A549 (cell line): ENCODE measurements at regions not wholly inside any gene's neighbourhood (a gene's known extent, or its start where the extent isn't known, plus 50 kb on each side); places are given as distances from the start of the nearest gene placed in this dataset.

ENCODE experiments used
- ATAC-seq, 2 experiments: fragments of 200-7000 bp in 1 of 2; fragments of >200 bp in 1 of 2; cut with Nextera tagmentation in 1 of 2; cut with Tn5 transposase in 1 of 2; 3 replicates each; pipeline versions ENCODE4 v1.8.0 to v1.9.1; 2018 to 2020; ENCODE audit warnings: mild to moderate bottlenecking in 1 of 2, moderate library complexity in 1 of 2
- CTCF ChIA-PET: fragments of 300-600 bp; sonication (Branson Sonifier 250); formaldehyde crosslinking; extraction: SDS; loops from one replicate; lab custom pipeline; 2021; ENCODE audit warnings: antibody characterized with exemption, inconsistent platforms; lab: Yijun Ruan, JAX
- POLR2A ChIA-PET: fragments of 350-600 bp; formaldehyde crosslinking; extraction: SDS; loops from one replicate; lab custom pipeline; 2021; ENCODE audit warnings: antibody characterized with exemption, inconsistent platforms; lab: Yijun Ruan, JAX
- DNase-seq, 2 experiments: peaks; one replicate each; pipeline versions ENCODE4 v3.0.0 to v3.0.0-alpha.2; 2011 to 2016; ENCODE audit warnings: low read depth in 1 of 2, low spot score in 1 of 2
- FAIRE-seq: peaks from 2 replicates; lab custom pipeline; 2011; peaks lifted over from hg19 to GRCh38; lab: Jason Lieb, UNC
- H3K27ac ChIP-seq, 2 experiments: fragments of >200 bp; sonication (Bioruptor Twin); formaldehyde crosslinking; 3 replicates each; pipeline ENCODE4 v1.5.1; 2016 to 2017
- H3K4me1 ChIP-seq: fragments of >200 bp; sonication (Bioruptor Twin); formaldehyde crosslinking; 3 replicates; pipeline ENCODE4 v1.6.1; 2016
- H3K4me2 ChIP-seq: fragments of >200 bp; sonication (Bioruptor Twin); formaldehyde crosslinking; 3 replicates; pipeline ENCODE4 v1.6.1; 2016
- H3K4me3 ChIP-seq: fragments of >200 bp; sonication (Bioruptor Twin); formaldehyde crosslinking; 3 replicates; pipeline ENCODE4 v1.5.1; 2016
- H3K9me3 ChIP-seq: fragments of >200 bp; sonication (Bioruptor Twin); formaldehyde crosslinking; 3 replicates; pipeline ENCODE4 v1.6.1; 2016
- BHLHE40 ChIP-seq: IDR thresholded peaks from 2 replicates; pipeline ENCODE4 v1.6.1; 2012; ENCODE audit warnings: low read depth, low read length, inconsistent platforms
- CBX8 ChIP-seq: fragments of 200-600 bp; sonication (generic); IDR thresholded peaks from 2 replicates; pipeline ENCODE4 v1.6.1; 2016
- CEBPB ChIP-seq, 2 experiments: fragments of >200 bp in 1 of 2; sonication (Bioruptor Twin) in 1 of 2; formaldehyde crosslinking in 1 of 2; IDR thresholded peaks; 2 replicates each; pipeline ENCODE4 v1.6.1; 2012 to 2016
- E2F6 ChIP-seq: IDR thresholded peaks from 2 replicates; pipeline ENCODE4 v1.6.1; 2012; ENCODE audit warnings: low read depth, borderline replicate concordance
- EHF ChIP-seq: fragments of 250-450 bp; sonication (Bioruptor Pico); IDR thresholded peaks from 2 replicates; pipeline ENCODE4 v1.5.0; 2020; ENCODE audit warnings: mild to moderate bottlenecking
- ELK1 ChIP-seq: fragments of 150-350 bp; IDR thresholded peaks from 2 replicates; pipeline ENCODE4 v1.6.1; 2014; ENCODE audit warnings: low read depth, mild to moderate bottlenecking, low read length
- EP300 ChIP-seq, 2 experiments: fragments of >200 bp; sonication (Bioruptor Twin); formaldehyde crosslinking; IDR thresholded peaks; 2 replicates in 1 of 2; 3 replicates in 1 of 2; pipeline ENCODE4 v1.6.1; 2016 to 2017
- FOSB ChIP-seq: fragments of 250-450 bp; sonication (Bioruptor Pico); IDR thresholded peaks from 2 replicates; pipeline ENCODE4 v1.5.0; 2020; ENCODE audit warnings: mild to moderate bottlenecking, moderate library complexity
- GATA3 ChIP-seq: IDR thresholded peaks from 2 replicates; pipeline ENCODE4 v1.6.1; 2012; ENCODE audit warnings: borderline replicate concordance
- HEYL ChIP-seq: fragments of 250-450 bp; sonication (Bioruptor Pico); IDR thresholded peaks from 2 replicates; pipeline ENCODE4 v1.8.0; 2021; ENCODE audit warnings: mild to moderate bottlenecking, moderate library complexity
- JUN ChIP-seq, 2 experiments: fragments of >200 bp; sonication (Bioruptor Twin); formaldehyde crosslinking; IDR thresholded peaks; 2 replicates in 1 of 2; 3 replicates in 1 of 2; pipeline ENCODE4 v1.6.1; 2016 to 2017
- JUNB ChIP-seq: fragments of >200 bp; sonication (Bioruptor Twin); formaldehyde crosslinking; IDR thresholded peaks from 2 replicates; pipeline ENCODE4 v1.6.1; 2016
- KDM5A ChIP-seq: fragments of 200-600 bp; sonication (generic); IDR thresholded peaks from 2 replicates; pipeline ENCODE4 v1.6.1; 2016; ENCODE audit warnings: antibody characterized with exemption, mild to moderate bottlenecking
- MAFK ChIP-seq: fragments of 450-650 bp; IDR thresholded peaks from 2 replicates; pipeline ENCODE4 v1.6.1; 2014; ENCODE audit not compliant: partially characterized antibody
- MAZ ChIP-seq: fragments of 150-350 bp; IDR thresholded peaks from 2 replicates; pipeline ENCODE4 v1.6.1; 2014; ENCODE audit warnings: antibody characterized with exemption, low read depth, low read length, borderline replicate concordance
- NPAS2 ChIP-seq: fragments of 250-450 bp; sonication (Bioruptor Pico); IDR thresholded peaks from 2 replicates; pipeline ENCODE4 v1.8.0; 2022; ENCODE audit warnings: mild to moderate bottlenecking, moderate library complexity, borderline replicate concordance
- PHF8 ChIP-seq: fragments of 200-600 bp; sonication (generic); IDR thresholded peaks from 2 replicates; pipeline ENCODE4 v1.6.1; 2016; ENCODE audit warnings: low read depth, mild to moderate bottlenecking, antibody characterized with exemption, moderate library complexity, borderline replicate concordance
- POLR2A ChIP-seq: IDR thresholded peaks from 2 replicates; pipeline ENCODE4 v1.6.1; 2012; ENCODE audit warnings: mild to moderate bottlenecking, low read length
- RAD21 ChIP-seq, 2 experiments: fragments of >200 bp in 1 of 2; sonication (Bioruptor Twin) in 1 of 2; formaldehyde crosslinking in 1 of 2; IDR thresholded peaks in 1 of 2; conservative IDR thresholded peaks in 1 of 2; 2 replicates in 1 of 2; 3 replicates in 1 of 2; pipeline ENCODE4 v1.6.1; 2012 to 2018; ENCODE audit warnings: inconsistent platforms in 1 of 2
- RARB ChIP-seq: fragments of 250-450 bp; sonication (Bioruptor Pico); IDR thresholded peaks from 2 replicates; pipeline ENCODE4 v1.8.0; 2021; ENCODE audit warnings: mild to moderate bottlenecking, moderate library complexity
- RCOR1 ChIP-seq: fragments of 150-350 bp; IDR thresholded peaks from 2 replicates; pipeline ENCODE4 v1.6.1; 2014; ENCODE audit warnings: antibody characterized with exemption, low read length, low read depth
- SMC3 ChIP-seq: fragments of >200 bp; sonication (Bioruptor Twin); formaldehyde crosslinking; IDR thresholded peaks from 3 replicates; pipeline ENCODE4 v1.6.1; 2018; ENCODE audit warnings: inconsistent platforms
- TFCP2L1 ChIP-seq: fragments of 250-450 bp; sonication (Bioruptor Pico); IDR thresholded peaks from 2 replicates; pipeline ENCODE4 v1.5.0; 2021; ENCODE audit warnings: mild to moderate bottlenecking
- USF2 ChIP-seq: fragments of 450-650 bp; IDR thresholded peaks from 2 replicates; pipeline ENCODE4 v1.6.1; 2014; ENCODE audit warnings: antibody characterized with exemption
- ZFP36 ChIP-seq: fragments of 450-650 bp; IDR thresholded peaks from 2 replicates; pipeline ENCODE4 v1.6.1; 2014; ENCODE audit warnings: borderline replicate concordance; ENCODE audit not compliant: partially characterized antibody
- ZSCAN20 ChIP-seq: fragments of 250-450 bp; sonication (Bioruptor Pico); IDR thresholded peaks from 2 replicates; pipeline ENCODE4 v1.8.0; 2022; ENCODE audit warnings: mild to moderate bottlenecking, moderate library complexity
- WGBS: methylation state at CpG from one replicate; pipeline ENCODE4 v1.1.6; 2017; ENCODE audit errors: missing lambda C conversion rate; 5-methylcytosine and 5-hydroxymethylcytosine counted together
- TF ChIP-seq, protein P1 (sequence below): fragments of >200 bp; sonication (Bioruptor Twin); formaldehyde crosslinking; IDR thresholded peaks from 2 replicates; pipeline ENCODE4 v1.6.1; 2016
- TF ChIP-seq, protein P2 (sequence below): fragments of >200 bp; sonication (Bioruptor Twin); formaldehyde crosslinking; IDR thresholded peaks from 3 replicates; pipeline ENCODE4 v1.6.1; 2016
- TF ChIP-seq, protein P3 (sequence below): IDR thresholded peaks from 2 replicates; pipeline ENCODE4 v1.6.1; 2012
- TF ChIP-seq, protein P4 (sequence below): IDR thresholded peaks from 2 replicates; pipeline ENCODE4 v1.6.1; 2012

GRCh38 chr2:206379266-206379665 lies 64.1 kb upstream of the ADAM23 start:
- Histone ChIP-seq H3K27ac (no peak overlapping the region), H3K4me2 (no peak overlapping the region), H3K9me3 (peaks cover 19% of the 10 kb centered on the region), H3K4me1 (no peaks in the 10 kb centered on the region), H3K4me3 (no peak overlapping the region)
- ATAC-seq = no peak
- WGBS = 4% methylated on average over 1 of the region's 1 CpG
- TF ChIP-seq, protein P1, sequence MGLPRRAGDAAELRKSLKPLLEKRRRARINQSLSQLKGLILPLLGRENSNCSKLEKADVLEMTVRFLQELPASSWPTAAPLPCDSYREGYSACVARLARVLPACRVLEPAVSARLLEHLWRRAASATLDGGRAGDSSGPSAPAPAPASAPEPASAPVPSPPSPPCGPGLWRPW = no peak
- TF ChIP-seq RARB (no peak), ZSCAN20 (CRISPR knock-in tag) (no peak), PHF8 (no peak), EHF (CRISPR knock-in tag) (no peak), SMC3 (no peak)
- no peak for FAIRE-seq
- CTCF ChIA-PET = no interaction called here
- DNase-seq = no peak
- POLR2A ChIA-PET = no interaction called here

DNA sequence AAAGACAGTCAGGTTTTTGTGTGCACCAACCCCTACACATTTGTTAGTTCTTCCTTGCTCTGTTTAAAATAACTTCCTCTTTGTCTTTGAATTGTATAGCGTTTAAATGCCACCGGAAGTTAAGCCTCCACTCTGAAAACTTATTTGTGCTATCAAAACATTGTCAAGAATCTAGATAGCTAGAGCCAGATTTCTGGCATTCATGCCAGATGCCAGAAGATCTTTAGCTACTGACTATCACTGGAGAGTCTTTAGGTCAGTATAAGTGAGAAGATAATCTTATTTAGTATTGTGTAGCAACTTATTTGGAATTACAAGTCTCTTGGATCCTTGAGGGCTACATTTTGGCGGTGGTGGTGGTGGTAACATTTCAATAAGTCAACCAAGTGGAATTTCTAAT lies 63.4 kb upstream of the ADAM23 start:
- Histone ChIP-seq H3K27ac (no peak overlapping the region), H3K4me3 (no peak overlapping the region), H3K4me1 (no peaks in the 10 kb centered on the region), H3K9me3 (peaks cover 23% of the 10 kb centered on the region), H3K4me2 (no peak overlapping the region)
- FAIRE-seq (no peak), ATAC-seq (no peak), DNase-seq (no peak)
- POLR2A ChIA-PET = no interaction called here
- CTCF ChIA-PET = no interaction called here
- no peak for TF ChIP-seq GATA3
- TF ChIP-seq JUNB = no peak
- no peak for TF ChIP-seq RARB
- TF ChIP-seq CEBPB (IDR thresholded peaks at IDR 0.05) = no peak
- no peak for TF ChIP-seq USF2
- no peak for TF ChIP-seq JUN (IDR thresholded peaks at IDR 0.05)
- 5% methylated on average over 3 of the region's 3 CpGs for WGBS

DNA sequence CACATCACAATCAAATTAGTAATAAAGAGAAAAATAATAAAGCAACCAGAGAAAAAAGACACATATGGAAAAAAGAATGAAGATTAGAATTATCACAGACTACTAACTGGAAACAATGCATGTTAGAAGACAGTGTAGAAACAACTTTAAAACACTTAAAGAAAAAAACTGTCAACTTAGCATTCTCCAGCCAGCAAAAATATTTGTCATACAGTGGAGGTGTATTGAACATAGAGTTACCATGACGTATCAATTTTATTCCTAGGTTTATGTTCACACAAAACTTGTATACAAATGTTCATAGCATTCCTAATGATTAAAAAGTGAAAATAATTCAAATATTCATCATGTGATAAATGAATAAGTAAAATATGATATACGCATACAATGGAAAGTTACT lies 61.5 kb upstream of the ADAM23 start:
- DNase-seq (no peak), FAIRE-seq (no peak), ATAC-seq (no peak)
- 44% methylated on average over 2 of the region's 2 CpGs for WGBS
- ChIA-PET CTCF (no interaction called here), POLR2A (no interaction called here)
- Histone ChIP-seq H3K9me3 (peaks cover 20% of the 10 kb centered on the region), H3K4me2 (no peak overlapping the region), H3K27ac (no peak overlapping the region), H3K4me3 (no peak overlapping the region), H3K4me1 (no peaks in the 10 kb centered on the region)
- no peak for TF ChIP-seq E2F6
- TF ChIP-seq CBX8 = no peak
- TF ChIP-seq RCOR1 = no peak
- TF ChIP-seq BHLHE40 = no peak
- peak; percentile 72 for TF ChIP-seq MAFK

- CTCF ChIA-PET = no interaction called here
- TF ChIP-seq POLR2A (no peak), HEYL (CRISPR knock-in tag) (no peak), TFCP2L1 (CRISPR knock-in tag) (no peak), RAD21 (conservative IDR thresholded peaks at IDR 0.05 in 1 of 2, IDR thresholded peaks at IDR 0.05 in 1 of 2) (no peak), ZFP36 (no peak), KDM5A (no peak), FOSB (CRISPR knock-in tag) (no peak), EP300 (IDR thresholded peaks at IDR 0.05) (no peak), EHF (CRISPR knock-in tag) (no peak), MAZ (no peak), NPAS2 (CRISPR knock-in tag) (no peak), ELK1 (no peak)
- TF ChIP-seq, protein P2, sequence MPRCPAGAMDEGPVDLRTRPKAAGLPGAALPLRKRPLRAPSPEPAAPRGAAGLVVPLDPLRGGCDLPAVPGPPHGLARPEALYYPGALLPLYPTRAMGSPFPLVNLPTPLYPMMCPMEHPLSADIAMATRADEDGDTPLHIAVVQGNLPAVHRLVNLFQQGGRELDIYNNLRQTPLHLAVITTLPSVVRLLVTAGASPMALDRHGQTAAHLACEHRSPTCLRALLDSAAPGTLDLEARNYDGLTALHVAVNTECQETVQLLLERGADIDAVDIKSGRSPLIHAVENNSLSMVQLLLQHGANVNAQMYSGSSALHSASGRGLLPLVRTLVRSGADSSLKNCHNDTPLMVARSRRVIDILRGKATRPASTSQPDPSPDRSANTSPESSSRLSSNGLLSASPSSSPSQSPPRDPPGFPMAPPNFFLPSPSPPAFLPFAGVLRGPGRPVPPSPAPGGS = no peak
- TF ChIP-seq, protein P3, sequence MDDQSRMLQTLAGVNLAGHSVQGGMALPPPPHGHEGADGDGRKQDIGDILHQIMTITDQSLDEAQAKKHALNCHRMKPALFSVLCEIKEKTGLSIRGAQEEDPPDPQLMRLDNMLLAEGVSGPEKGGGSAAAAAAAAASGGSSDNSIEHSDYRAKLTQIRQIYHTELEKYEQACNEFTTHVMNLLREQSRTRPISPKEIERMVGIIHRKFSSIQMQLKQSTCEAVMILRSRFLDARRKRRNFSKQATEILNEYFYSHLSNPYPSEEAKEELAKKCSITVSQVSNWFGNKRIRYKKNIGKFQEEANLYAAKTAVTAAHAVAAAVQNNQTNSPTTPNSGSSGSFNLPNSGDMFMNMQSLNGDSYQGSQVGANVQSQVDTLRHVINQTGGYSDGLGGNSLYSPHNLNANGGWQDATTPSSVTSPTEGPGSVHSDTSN = no peak
- TF ChIP-seq, protein P4, sequence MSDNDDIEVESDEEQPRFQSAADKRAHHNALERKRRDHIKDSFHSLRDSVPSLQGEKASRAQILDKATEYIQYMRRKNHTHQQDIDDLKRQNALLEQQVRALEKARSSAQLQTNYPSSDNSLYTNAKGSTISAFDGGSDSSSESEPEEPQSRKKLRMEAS = no peak
These were observed 59.7 kb upstream of the ADAM23 start for GRCh38 chr2:206383669-206384068.

More at GRCh38 chr2:206383669-206384068, 59.7 kb upstream of the ADAM23 start:
- 2% methylated on average over 2 of the region's 2 CpGs for WGBS
- no peaks in the 10 kb centered on the region for H3K4me1 ChIP-seq
- FAIRE-seq (no peak), DNase-seq (no peak), ATAC-seq (no peak)
- H3K9me3 ChIP-seq = peaks cover 20% of the 10 kb centered on the region
- no peak overlapping the region for H3K4me3 ChIP-seq
- no peak overlapping the region for H3K4me2 ChIP-seq
- POLR2A ChIA-PET = no interaction called here
- H3K27ac ChIP-seq = no peak overlapping the region
